ENCODE measurements at regions not wholly inside any gene's neighbourhood (a gene's known extent, or its start where the extent isn't known, plus 50 kb on each side); places are given as distances from the start of the nearest gene placed in this dataset.

GRCh38 chr13:109862627-109863026 lies 76.2 kb upstream of the IRS2 start (continued):
- no peak for TF ChIP-seq REST (IDR thresholded peaks at IDR 0.05)
- no peak for TF ChIP-seq RXRA (IDR thresholded peaks at IDR 0.05)
- no peak for TF ChIP-seq MAX (IDR thresholded peaks at IDR 0.05)
- TF ChIP-seq FOXA1 (IDR thresholded peaks at IDR 0.05) = no peak
- TF ChIP-seq NR2F2 (IDR thresholded peaks at IDR 0.05) = no peak

- DNase-seq (ENCODE audit: low spot score) = no peak
- WGBS = 74% methylated on average over 3 of the region's 3 CpGs
- Histone ChIP-seq H3K27me3 (ENCODE audit: control insufficient read depth in 4 of 4, insufficient read depth in 4 of 4, low read length in 3 of 4) (no peaks in the 10 kb centered on the region), H3K4me3 (ENCODE audit: low read depth in 1 of 3, low read length in 3 of 3) (no peak overlapping the region), H3K9ac (ENCODE audit: low read depth in 1 of 2, low read length in 2 of 2) (no peak overlapping the region), H3K9me3 (ENCODE audit: control insufficient read depth in 4 of 4, low read length in 3 of 4) (no peaks in the 10 kb centered on the region), H3K36me3 (ENCODE audit: control insufficient read depth in 4 of 4, insufficient read depth in 3 of 4, low read depth in 1 of 4, low read length in 3 of 4) (no peaks in the 10 kb centered on the region), H3K27ac (ENCODE audit: low read depth in 1 of 2, low read length in 2 of 2) (no peak overlapping the region), H3K4me1 (ENCODE audit: control insufficient read depth in 4 of 4, insufficient read depth in 4 of 4, low read length in 3 of 4) (no peaks in the 10 kb centered on the region)
- TF ChIP-seq HNF4A (conservative IDR thresholded peaks at IDR 0.05) = no peak
- no peak for TF ChIP-seq MAX (IDR thresholded peaks at IDR 0.05)
- TF ChIP-seq FOXA1 (IDR thresholded peaks at IDR 0.05) = no peak
- no peak for TF ChIP-seq REST (IDR thresholded peaks at IDR 0.05)
- TF ChIP-seq RXRA (IDR thresholded peaks at IDR 0.05) = no peak
- no peak for TF ChIP-seq YY1 (IDR thresholded peaks at IDR 0.05)
- no peak for TF ChIP-seq ZBTB33 (IDR thresholded peaks at IDR 0.05)
- no peak for TF ChIP-seq EGR1 (IDR thresholded peaks at IDR 0.05; ENCODE audit: low read depth in 2 of 2)
- TF ChIP-seq SP1 (IDR thresholded peaks at IDR 0.05) = no peak
- TF ChIP-seq ATF3 (IDR thresholded peaks at IDR 0.05) = no peak
- no peak for TF ChIP-seq TAF1 (conservative IDR thresholded peaks at IDR 0.05)
- TF ChIP-seq NR2F2 (IDR thresholded peaks at IDR 0.05) = no peak
- TF ChIP-seq FOXA2 (IDR thresholded peaks at IDR 0.05) = no peak
- no peak for TF ChIP-seq CTCF (IDR thresholded peaks at IDR 0.05; ENCODE audit: low read depth, low read length, missing input control)
- no peak for TF ChIP-seq HNF4G (IDR thresholded peaks at IDR 0.05)
- no peak for TF ChIP-seq JUND (IDR thresholded peaks at IDR 0.05)
- TF ChIP-seq RAD21 (IDR thresholded peaks at IDR 0.05) = no peak
- no peak for TF ChIP-seq GABPA (IDR thresholded peaks at IDR 0.05 in 1 of 2, conservative IDR thresholded peaks at IDR 0.05 in 1 of 2)
Observed at GRCh38 chr13:109859898-109860297, 73.5 kb upstream of the IRS2 start.
